GM12874 (cell line): ENCODE measurements at regions not wholly inside any gene's neighbourhood (a gene's known extent, or its start where the extent isn't known, plus 50 kb on each side); places are given as distances from the start of the nearest gene placed in this dataset.

Source experiments
- CTCF ChIP-seq: IDR thresholded peaks from 2 replicates; pipeline ENCODE4 v1.5.1; 2011; ENCODE audit warnings: low read depth, mild to moderate bottlenecking, control low read depth, low read length, moderate library complexity; ENCODE audit not compliant: insufficient read depth

- no peak for TF ChIP-seq CTCF
Measured at GRCh38 chr4:23547096-23547495, 342.8 kb downstream of the PPARGC1A start.

GRCh38 chr4:23539969-23540569, 349.8 kb downstream of the PPARGC1A start:
- TF ChIP-seq CTCF: no peak

- TF ChIP-seq CTCF: no peak
Measured at GRCh38 chr4:23533859-23534258, 356.0 kb downstream of the PPARGC1A start.

DNA sequence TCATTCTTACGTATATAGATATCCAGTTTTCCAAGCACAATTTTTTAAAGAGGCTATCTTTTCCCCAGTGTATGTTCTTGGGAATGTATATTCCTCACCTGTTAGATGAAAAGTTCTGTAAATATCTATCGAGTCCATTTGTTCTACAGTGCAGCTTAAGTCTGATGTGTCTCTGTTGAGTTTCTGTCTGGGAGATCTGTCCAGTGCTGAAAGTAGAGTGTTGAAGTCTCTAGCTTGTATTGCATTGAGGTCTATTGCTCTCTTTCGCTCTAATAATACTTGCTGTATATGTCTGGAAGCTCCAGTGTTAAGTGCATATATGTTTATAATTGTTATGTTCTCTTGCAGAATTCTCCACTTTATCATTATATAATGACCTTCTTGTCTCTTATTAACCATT, 373.1 kb downstream of the PPARGC1A start:
- TF ChIP-seq CTCF: no peak

GRCh38 chr4:23504083-23504482, 385.8 kb downstream of the PPARGC1A start:
- no peak for TF ChIP-seq CTCF

GRCh38 chr4:23500894-23501449, 388.9 kb downstream of the PPARGC1A start:
- no peak for TF ChIP-seq CTCF

GRCh38 chr4:23485801-23486200, 404.0 kb downstream of the PPARGC1A start:
- TF ChIP-seq CTCF: no peak
